ENCODE measurements at regions not wholly inside any gene's neighbourhood (a gene's known extent, or its start where the extent isn't known, plus 50 kb on each side); places are given as distances from the start of the nearest gene placed in this dataset.

DNA sequence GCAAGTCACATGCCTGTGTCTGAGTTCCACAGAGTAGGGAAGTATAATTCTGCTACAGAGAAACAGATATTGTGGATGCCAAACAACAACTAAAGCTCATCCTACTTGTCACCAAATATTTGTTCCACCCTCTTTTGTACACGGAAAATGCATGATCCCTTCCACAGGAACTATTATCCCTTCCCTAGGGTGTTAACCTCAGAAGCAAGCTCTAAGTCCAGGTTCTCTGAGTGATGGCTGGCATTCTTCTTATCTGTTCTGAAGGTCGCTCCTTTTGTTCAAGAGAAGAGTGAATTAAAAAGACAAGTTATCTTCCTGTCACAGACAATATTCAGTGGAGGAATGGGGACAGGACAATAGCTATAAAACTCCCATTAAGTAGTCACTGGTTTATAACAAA, 460.1 kb upstream of the GCFC2 start:
- TF ChIP-seq, protein P1, sequence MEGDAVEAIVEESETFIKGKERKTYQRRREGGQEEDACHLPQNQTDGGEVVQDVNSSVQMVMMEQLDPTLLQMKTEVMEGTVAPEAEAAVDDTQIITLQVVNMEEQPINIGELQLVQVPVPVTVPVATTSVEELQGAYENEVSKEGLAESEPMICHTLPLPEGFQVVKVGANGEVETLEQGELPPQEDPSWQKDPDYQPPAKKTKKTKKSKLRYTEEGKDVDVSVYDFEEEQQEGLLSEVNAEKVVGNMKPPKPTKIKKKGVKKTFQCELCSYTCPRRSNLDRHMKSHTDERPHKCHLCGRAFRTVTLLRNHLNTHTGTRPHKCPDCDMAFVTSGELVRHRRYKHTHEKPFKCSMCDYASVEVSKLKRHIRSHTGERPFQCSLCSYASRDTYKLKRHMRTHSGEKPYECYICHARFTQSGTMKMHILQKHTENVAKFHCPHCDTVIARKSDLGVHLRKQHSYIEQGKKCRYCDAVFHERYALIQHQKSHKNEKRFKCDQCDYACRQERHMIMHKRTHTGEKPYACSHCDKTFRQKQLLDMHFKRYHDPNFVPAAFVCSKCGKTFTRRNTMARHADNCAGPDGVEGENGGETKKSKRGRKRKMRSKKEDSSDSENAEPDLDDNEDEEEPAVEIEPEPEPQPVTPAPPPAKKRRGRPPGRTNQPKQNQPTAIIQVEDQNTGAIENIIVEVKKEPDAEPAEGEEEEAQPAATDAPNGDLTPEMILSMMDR (IDR thresholded peaks at IDR 0.05; ENCODE audit: insufficient read depth, low read length, poor library complexity, severe bottlenecking): no peak
- no peak for TF ChIP-seq EZH2phosphoT487 (conservative IDR thresholded peaks at IDR 0.05; ENCODE audit: low read length)
